GM23248 (cell line): ENCODE measurements at regions not wholly inside any gene's neighbourhood (a gene's known extent, or its start where the extent isn't known, plus 50 kb on each side); places are given as distances from the start of the nearest gene placed in this dataset.
"Not testable (repeated sequence)": the region's sequence is repeated elsewhere in the genome, so short reads cannot be mapped to it uniquely, and the experiment has no call there.

Experiments used
- EZH2 ChIP-seq: fragments of 200-600 bp; sonication (generic); IDR thresholded peaks from 2 replicates; pipeline ENCODE4 v1.6.1; 2018; ENCODE audit warnings: antibody characterized with exemption, mild to moderate bottlenecking; ENCODE audit not compliant: insufficient read depth, poor library complexity, severe bottlenecking
- EZH2phosphoT487 ChIP-seq: fragments of 200-600 bp; sonication (generic); IDR thresholded peaks from 2 replicates; pipeline ENCODE4 v1.6.1; 2018; ENCODE audit warnings: antibody characterized with exemption, moderate library complexity, mild to moderate bottlenecking, low read depth; ENCODE audit not compliant: insufficient read depth

GRCh38 chr3:102008436-102008835, 159.1 kb downstream of the NFKBIZ start:
- TF ChIP-seq EZH2, EZH2phosphoT487: not testable (repeated sequence)
